ENCODE measurements at regions not wholly inside any gene's neighbourhood (a gene's known extent, or its start where the extent isn't known, plus 50 kb on each side); places are given as distances from the start of the nearest gene placed in this dataset.

- DNase-seq (ENCODE audit: low spot score) (no peak), ATAC-seq (no peak)
These were observed 328.0 kb downstream of the MN1 start for GRCh38 chr22:27473533-27473932.

DNA sequence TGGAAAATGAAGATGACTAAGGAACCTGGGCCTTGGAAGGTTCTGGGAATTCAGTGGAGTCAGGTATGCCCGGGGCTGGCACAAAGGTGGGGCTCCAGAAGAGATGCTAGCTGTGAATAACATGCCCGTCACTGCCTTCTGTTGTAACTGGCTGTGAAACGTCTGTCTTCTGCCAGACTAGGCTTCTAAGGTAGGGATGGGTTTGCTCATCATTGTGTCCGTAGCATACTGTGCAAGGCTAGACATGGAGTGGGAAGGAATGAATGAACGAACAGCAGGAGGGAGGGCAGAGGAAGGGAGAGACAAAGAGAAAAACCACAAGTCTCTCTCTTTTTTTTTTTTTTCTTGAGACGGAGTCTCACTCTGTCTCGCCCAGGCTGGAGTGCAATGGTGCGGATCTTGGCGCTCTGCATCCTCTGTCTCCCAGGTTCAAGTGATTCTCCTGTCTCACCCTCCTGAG is 327.4 kb downstream of the MN1 start:
- DNase-seq (ENCODE audit: low spot score) (no peak), ATAC-seq (no peak)

GRCh38 chr22:27474711-27475547 is 326.6 kb downstream of the MN1 start:
- DNase-seq (ENCODE audit: low spot score) (no peak), ATAC-seq (no peak)

DNA sequence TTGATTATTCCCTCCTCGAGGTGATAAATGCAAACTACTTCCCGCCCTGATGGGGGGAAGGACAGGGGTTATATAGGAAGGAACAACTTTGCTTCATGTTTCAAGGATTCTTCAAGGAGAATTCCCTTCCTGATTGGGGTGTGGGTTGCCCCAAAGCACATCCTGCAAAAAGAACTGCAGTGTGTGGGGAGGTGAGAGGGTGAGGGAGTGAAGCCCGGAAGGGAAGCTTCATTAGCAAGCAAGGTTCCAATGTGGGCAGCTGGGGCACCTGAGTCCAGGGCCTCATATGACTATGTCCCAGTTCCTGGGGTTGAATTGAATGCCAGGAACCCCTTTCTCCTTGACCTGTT is 326.0 kb downstream of the MN1 start:
- no peak for DNase-seq (ENCODE audit: low spot score)
- ATAC-seq: no peak

DNA sequence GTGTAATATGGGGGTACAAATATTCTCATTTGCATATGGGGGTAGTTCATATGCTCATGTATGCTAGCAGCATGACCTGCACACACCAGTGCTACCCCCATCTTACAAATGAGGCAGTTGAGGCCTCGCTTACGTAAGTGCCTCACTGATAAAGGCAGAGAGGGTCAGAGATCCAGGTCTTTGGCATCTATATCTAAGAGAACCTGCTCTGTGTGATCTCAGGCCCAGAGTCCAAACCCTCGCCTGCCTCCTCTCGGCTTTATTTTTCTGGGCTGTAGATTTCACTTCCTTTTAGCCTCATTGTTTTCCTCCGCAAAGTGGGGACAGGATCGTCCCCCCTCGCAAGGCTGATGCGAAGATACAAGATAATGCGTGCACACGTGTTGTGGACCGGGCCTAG is 325.2 kb downstream of the MN1 start:
- ATAC-seq: peak; percentile 87

GRCh38 chr22:27476729-27477128 is 324.8 kb downstream of the MN1 start:
- no peak for DNase-seq (ENCODE audit: low spot score)
- peak; percentile 26 for ATAC-seq

More for the DNA sequence above, 325.2 kb downstream of the MN1 start:
- DNase-seq (ENCODE audit: low spot score): peak; percentile 51

DNA sequence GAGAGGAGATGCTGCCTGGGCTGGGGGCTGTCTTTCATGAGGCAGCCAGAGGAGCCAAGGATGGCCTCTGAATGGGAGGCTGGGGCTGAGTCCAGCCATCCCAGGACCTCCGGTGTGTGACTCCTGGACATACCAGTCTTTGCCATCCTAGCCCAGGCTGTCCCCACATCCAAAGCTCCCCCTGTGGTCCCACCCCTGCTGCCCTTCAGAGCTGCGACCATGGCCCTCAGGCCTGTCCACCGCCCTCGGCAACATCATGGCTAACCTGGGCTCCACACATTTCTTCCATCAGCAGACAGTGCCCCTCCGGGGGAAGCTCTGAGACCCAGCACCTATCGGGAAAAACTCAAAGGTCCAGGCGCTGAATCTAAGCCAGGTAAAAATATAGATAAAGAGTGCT is 324.4 kb downstream of the MN1 start:
- ATAC-seq (no peak), DNase-seq (ENCODE audit: low spot score) (no peak)

GRCh38 chr22:27480487-27480886 is 321.1 kb downstream of the MN1 start:
- ATAC-seq: no peak
- DNase-seq (ENCODE audit: low spot score): no peak

DNA sequence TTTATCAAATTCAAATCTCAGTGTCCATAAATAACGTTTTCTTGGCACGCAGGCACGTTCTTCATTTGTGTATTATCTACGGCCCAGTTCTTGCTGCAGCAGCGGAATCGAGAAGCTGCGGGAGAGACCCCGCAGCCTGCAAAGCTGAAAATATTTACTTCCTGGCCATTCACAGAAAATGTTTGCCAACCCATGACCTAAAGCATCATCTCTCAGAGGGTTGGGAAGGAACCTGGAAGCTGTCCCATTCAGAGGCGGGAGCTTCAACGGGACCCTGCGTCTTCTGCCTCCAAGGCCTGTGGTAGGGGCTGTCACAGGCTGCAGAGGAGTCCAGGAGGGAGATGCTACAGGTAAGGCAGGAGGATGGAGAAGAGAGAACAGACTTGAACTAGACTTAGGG is 319.2 kb downstream of the MN1 start:
- ATAC-seq (no peak), DNase-seq (ENCODE audit: low spot score) (no peak)

DNA sequence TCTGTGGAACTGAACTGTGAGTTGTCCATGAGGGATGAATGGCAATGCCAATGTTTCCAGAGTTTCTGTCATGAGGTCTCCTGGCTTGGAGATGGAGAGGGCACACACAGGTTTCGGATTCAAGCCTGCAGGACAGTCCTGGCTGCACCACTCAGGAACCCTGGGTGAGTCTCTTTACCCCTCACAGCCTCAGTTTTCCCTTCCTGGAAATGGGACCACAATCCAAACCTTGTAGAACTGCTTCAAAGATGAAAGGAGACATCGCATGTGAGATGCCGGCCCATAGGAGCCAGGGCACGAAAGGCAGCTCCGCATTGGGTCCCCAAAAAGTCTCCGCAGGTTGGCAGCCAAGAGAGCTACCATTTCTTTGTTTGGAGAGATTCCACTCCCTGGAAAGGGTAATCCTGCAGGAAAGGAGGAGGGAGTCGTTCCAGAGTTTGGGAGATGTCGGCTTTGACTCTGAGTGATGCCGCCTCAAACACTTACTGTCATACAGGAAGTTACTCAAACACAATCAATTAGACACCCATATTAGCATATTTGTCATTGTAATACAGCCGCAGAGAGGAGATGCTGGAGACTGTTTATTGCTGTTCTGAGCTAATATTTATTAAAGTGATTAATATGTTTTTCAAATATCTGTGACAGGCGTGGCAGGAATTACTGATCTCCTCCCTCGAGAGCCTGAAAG is 318.3 kb downstream of the MN1 start:
- no peak for ATAC-seq

DNA sequence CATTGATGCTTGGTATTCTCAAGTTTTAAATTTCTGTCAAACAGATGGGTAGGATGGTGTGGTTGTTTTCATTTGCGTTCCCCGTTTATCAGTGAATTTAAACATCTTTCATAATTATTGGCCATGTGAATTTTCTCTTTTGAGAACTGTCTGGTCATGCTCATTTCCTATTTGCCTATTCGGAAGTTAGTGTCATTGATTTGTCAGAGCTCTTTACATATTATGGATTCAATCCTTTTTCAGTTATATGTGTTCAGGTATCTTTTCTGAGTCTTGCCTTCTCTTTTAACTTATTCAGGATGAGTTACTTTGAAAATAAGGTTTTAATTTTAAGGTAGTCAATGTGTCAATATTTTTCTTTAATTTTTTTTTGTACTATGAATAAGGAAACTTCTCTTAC is 315.7 kb downstream of the MN1 start:
- DNase-seq (ENCODE audit: low spot score) (no peak), ATAC-seq (no peak)

More for the DNA sequence above, 318.3 kb downstream of the MN1 start:
- DNase-seq (ENCODE audit: low spot score): no peak

- DNase-seq (ENCODE audit: low spot score) (peak; percentile 58), ATAC-seq (peak; percentile 31)
These were observed 313.7 kb downstream of the MN1 start for GRCh38 chr22:27487600-27488452.

DNA sequence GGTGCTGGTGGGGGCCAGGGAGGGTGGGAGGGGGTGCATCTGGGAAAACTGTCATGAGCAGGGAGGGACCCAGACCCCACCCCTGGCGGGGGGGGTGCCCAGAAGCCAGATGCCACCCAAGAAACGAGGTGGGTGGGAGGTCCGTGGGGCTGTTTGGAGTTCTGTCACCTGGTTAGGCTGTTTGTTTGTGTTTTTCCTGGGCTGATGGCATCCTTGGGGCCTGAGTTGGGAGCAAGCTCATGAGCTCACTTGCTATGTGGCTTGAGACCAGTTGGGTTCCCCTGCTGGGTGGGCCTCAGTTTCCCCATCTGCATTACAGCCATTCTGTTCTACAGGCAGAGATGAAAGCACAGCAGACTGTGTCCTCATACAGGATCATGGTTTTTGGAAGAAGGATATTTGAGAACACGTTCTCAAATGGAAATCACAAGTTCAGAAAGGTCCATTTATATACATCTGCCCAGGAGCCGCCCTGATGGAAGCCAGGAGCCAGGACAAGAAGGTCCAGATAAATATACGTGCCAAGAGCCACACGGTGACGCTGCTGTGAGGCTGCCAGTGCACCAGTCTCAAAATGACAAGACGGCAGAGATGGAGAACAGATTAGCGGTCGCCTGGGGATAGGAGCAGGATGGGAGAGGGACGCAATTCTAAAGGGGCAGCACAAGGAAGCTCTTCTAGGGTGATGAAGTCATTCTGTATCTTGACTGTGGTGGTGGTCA is 312.9 kb downstream of the MN1 start:
- DNase-seq (ENCODE audit: low spot score): peak; percentile 66
- ATAC-seq: peak; percentile 48

- ATAC-seq (peak; percentile 68), DNase-seq (ENCODE audit: low spot score) (peak; percentile 87)
These were observed 312.3 kb downstream of the MN1 start for GRCh38 chr22:27489178-27489675.

- peak; percentile 74 for ATAC-seq
- DNase-seq (ENCODE audit: low spot score): peak; percentile 93
These were observed 311.5 kb downstream of the MN1 start for GRCh38 chr22:27490080-27490479.

GRCh38 chr22:27491888-27492287 is 309.7 kb downstream of the MN1 start:
- ATAC-seq (no peak), DNase-seq (ENCODE audit: low spot score) (no peak)

DNA sequence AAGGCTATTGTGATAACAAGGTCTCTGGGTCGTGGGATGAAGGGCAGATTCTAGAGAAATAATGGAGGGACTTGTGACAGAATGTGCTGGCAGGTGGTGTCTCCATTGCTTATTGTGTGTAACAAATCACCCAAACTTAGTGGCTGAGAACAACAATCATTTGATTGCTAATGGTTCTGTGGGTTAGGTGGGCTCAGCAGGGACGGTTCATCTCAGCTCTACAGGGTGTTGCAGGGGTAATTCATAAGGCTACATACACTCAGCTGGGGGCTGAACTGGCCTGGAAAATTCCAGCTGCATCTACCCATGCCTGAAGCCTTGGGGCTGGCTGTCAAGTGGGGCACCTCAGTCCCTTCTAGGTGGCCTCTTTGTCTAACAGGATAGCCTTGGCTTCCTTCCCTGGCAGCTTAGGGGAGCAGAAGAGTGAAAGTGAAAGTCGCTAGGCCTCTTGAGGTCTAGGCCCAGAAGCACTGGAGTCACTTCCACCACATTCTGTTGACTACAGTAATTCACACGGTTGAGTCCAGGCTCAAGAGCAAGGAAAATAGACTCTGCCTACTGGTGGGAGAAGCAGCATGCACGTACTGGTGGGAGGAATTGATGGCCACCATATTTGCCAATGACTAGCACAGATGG is 308.9 kb downstream of the MN1 start:
- DNase-seq (ENCODE audit: low spot score) (no peak), ATAC-seq (peak; percentile 7)

- no peak for ATAC-seq
- DNase-seq (ENCODE audit: low spot score): no peak
These were observed 307.8 kb downstream of the MN1 start for GRCh38 chr22:27493796-27494195.

- no peak for DNase-seq (ENCODE audit: low spot score)
- ATAC-seq: no peak
These were observed 306.8 kb downstream of the MN1 start for GRCh38 chr22:27494785-27495184.

DNA sequence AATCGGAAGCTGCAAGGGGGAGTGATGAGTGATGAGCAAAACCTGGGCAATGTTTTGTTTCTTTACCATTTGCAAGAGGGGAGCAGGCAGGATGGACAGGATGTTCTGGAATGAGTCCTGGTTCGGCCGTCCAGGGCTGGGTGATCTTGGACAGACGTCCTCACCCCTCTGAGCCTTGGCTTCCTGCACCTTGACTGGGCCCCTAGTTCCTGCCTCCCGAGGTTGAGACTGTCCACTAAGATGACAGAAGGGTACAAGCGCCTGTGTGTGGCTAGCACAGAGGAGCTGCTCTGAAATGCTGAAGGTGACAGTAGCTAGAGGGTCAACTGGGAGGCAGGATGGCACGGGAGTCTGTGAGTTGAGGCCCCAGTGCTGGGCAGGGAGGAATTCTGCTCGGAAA is 306.2 kb downstream of the MN1 start:
- ATAC-seq: no peak
- no peak for DNase-seq (ENCODE audit: low spot score)

Measured in left lobe of liver (tissue), 2 donors.